Spinal cord (tissue), 9 donors: ENCODE measurements at regions not wholly inside any gene's neighbourhood (a gene's known extent, or its start where the extent isn't known, plus 50 kb on each side); places are given as distances from the start of the nearest gene placed in this dataset.

Experiments used
- DNase-seq, 6 donors: peaks; one replicate each; pipeline versions ENCODE4 v3.0.0 to v3.0.0-alpha.2; 2013 to 2015; ENCODE audit warnings: low spot score in 6 of 6, low read depth in 4 of 6
- H3K27ac ChIP-seq: one replicate; pipeline ENCODE4 v1.5.1; 2013; ENCODE audit warnings: low read depth, low read length, control low read depth
- H3K27me3 ChIP-seq: one replicate; pipeline ENCODE4 v1.6.1; 2013; ENCODE audit warnings: low read length; ENCODE audit not compliant: control insufficient read depth, insufficient read depth
- H3K36me3 ChIP-seq: one replicate; pipeline ENCODE4 v1.6.1; 2013; ENCODE audit warnings: low read length; ENCODE audit not compliant: control insufficient read depth, insufficient read depth
- H3K4me1 ChIP-seq: one replicate; pipeline ENCODE4 v1.6.1; 2013; ENCODE audit warnings: low read length; ENCODE audit not compliant: control insufficient read depth, insufficient read depth
- H3K4me3 ChIP-seq: one replicate; pipeline ENCODE4 v1.5.1; 2013; ENCODE audit warnings: low read depth, low read length, control low read depth
- H3K9me3 ChIP-seq: one replicate; pipeline ENCODE4 v1.6.1; 2013; ENCODE audit warnings: low read length; ENCODE audit not compliant: control insufficient read depth, insufficient read depth
- WGBS: methylation state at CpG from one replicate; pipeline ENCODE4 v1.1.5; 2013; ENCODE audit warnings: missing lambda C conversion rate; ENCODE audit not compliant: insufficient coverage; 5-methylcytosine and 5-hydroxymethylcytosine counted together
- donor health status: healthy.

- Histone ChIP-seq H3K27me3 (no peaks in the 10 kb centered on the region), H3K27ac (no peak overlapping the region), H3K4me3 (no peak overlapping the region), H3K36me3 (no peaks in the 10 kb centered on the region), H3K9me3 (no peaks in the 10 kb centered on the region), H3K4me1 (no peaks in the 10 kb centered on the region)
- no CpG with 5 or more reads among the region's 2 CpGs for WGBS
- DNase-seq, result no peak
Observed at GRCh38 chr9:118538959-118539358, 830.3 kb downstream of the BRINP1 start.

- no peaks in the 10 kb centered on the region for H3K27me3 ChIP-seq
- H3K4me3 ChIP-seq, result no peak overlapping the region
- H3K27ac ChIP-seq, result no peak overlapping the region
- no peak for DNase-seq
- no peaks in the 10 kb centered on the region for H3K4me1 ChIP-seq
- H3K9me3 ChIP-seq, result no peaks in the 10 kb centered on the region
- WGBS, result no CpG with 5 or more reads among the region's 1 CpG
- no peaks in the 10 kb centered on the region for H3K36me3 ChIP-seq
Observed at GRCh38 chr9:118553465-118553864, 815.8 kb downstream of the BRINP1 start.

DNA sequence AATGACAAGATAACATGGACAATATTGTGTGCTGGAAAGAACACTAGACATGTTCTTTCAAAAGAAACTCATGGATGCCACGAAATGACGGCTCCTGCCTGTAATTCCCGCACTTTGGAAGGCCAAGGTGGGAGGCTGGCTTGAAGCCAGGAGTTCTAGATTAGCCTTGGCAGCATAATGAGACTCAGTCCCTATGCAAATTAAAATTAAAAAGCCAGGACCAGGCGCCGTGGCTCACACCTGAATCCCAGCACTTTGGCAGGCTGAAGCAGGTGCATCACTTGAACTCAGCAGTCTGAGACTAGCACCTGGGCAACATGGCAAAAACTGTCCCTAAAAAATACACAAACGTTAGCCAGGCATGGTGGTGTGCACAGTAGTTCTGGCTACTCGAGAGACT lies 814.2 kb downstream of the BRINP1 start:
- no peaks in the 10 kb centered on the region for H3K27me3 ChIP-seq
- WGBS, result 80% methylated on average over 4 of the region's 7 CpGs
- H3K9me3 ChIP-seq, result no peaks in the 10 kb centered on the region
- no peak overlapping the region for H3K4me3 ChIP-seq
- no peak for DNase-seq
- no peak overlapping the region for H3K27ac ChIP-seq
- H3K4me1 ChIP-seq, result no peaks in the 10 kb centered on the region
- H3K36me3 ChIP-seq, result no peaks in the 10 kb centered on the region

- no peak overlapping the region for H3K4me3 ChIP-seq
- no peaks in the 10 kb centered on the region for H3K27me3 ChIP-seq
- no peaks in the 10 kb centered on the region for H3K9me3 ChIP-seq
- H3K4me1 ChIP-seq, result no peaks in the 10 kb centered on the region
- no peaks in the 10 kb centered on the region for H3K36me3 ChIP-seq
- no peak overlapping the region for H3K27ac ChIP-seq
- no CpG with 5 or more reads among the region's 1 CpG for WGBS
- no peak for DNase-seq
Observed at GRCh38 chr9:118558026-118558425, 811.2 kb downstream of the BRINP1 start.

DNA sequence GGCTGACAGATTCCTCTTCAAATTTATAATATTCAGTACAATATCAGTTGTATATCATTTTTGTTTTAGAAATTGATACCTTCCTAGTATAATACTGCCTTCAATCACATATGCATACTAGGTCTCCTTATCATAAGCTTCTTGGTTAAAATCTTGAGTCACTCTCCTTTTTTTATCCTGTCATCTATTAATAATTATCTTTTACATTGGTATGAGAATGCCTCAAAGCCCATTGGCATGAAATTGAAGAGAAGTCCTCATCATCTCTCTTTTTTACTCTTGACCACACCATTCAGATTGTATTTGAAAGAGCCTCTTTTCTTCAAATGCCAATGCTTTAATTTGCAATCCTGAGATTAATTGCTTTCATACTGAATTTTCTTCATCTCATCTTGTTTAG lies 810.3 kb downstream of the BRINP1 start:
- DNase-seq, result no peak
- no peaks in the 10 kb centered on the region for H3K36me3 ChIP-seq
- H3K4me3 ChIP-seq, result no peak overlapping the region
- no peak overlapping the region for H3K27ac ChIP-seq
- H3K9me3 ChIP-seq, result no peaks in the 10 kb centered on the region
- no peaks in the 10 kb centered on the region for H3K4me1 ChIP-seq
- H3K27me3 ChIP-seq, result no peaks in the 10 kb centered on the region

DNA sequence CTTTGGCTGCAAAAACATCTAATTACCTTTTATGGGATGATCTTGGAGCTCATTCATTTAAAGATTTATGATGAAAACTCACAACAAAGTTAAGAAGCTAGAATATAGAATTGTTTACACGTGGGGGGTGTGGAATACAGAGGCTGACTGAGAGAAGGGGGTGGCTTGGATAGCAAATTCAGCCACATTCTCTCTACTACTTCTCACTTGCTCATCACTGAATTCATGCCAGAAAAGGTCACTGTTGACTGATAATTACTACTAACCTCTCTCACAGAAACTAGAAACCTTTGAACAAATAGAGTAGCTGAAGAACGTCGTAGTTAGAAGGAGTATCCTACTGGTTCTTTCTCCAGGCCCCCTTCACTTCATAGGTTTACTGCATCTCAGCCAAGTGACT lies 808.2 kb downstream of the BRINP1 start:
- no peaks in the 10 kb centered on the region for H3K27me3 ChIP-seq
- WGBS, result 100% methylated on average over 2 of the region's 3 CpGs
- H3K27ac ChIP-seq, result no peak overlapping the region
- DNase-seq, result no peak
- H3K9me3 ChIP-seq, result no peaks in the 10 kb centered on the region
- no peaks in the 10 kb centered on the region for H3K4me1 ChIP-seq
- H3K36me3 ChIP-seq, result no peaks in the 10 kb centered on the region
- H3K4me3 ChIP-seq, result no peak overlapping the region

DNA sequence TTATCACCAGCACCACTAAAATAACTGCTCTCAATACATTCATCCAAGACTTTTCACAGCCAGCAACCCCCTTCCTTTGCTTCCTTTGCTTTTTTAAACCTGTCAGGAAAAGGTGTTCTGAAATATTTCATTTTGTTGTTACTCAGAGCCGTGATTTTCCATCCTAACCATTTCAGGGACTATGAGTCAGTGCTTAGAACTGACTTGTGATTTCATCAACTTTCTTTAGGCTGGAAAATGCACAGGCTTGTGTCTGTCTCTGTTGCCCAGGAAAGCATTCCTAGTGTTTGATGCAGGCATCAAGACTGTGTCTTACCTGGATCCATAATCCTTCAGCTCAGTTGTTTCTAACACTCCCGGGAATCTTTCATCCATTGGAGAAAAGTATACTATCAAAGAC lies 805.6 kb downstream of the BRINP1 start:
- no peaks in the 10 kb centered on the region for H3K9me3 ChIP-seq
- H3K36me3 ChIP-seq, result no peaks in the 10 kb centered on the region
- 67% methylated on average over 1 of the region's 2 CpGs for WGBS
- no peak for DNase-seq
- H3K27me3 ChIP-seq, result no peaks in the 10 kb centered on the region
- no peaks in the 10 kb centered on the region for H3K4me1 ChIP-seq
- no peak overlapping the region for H3K4me3 ChIP-seq
- no peak overlapping the region for H3K27ac ChIP-seq

GRCh38 chr9:118567861-118568260 lies 801.4 kb downstream of the BRINP1 start:
- WGBS, result no CpG with 5 or more reads among the region's 2 CpGs
- no peak for DNase-seq
- no peaks in the 10 kb centered on the region for H3K4me1 ChIP-seq

GRCh38 chr9:118568704-118569103 lies 800.5 kb downstream of the BRINP1 start:
- no peaks in the 10 kb centered on the region for H3K36me3 ChIP-seq
- WGBS, result 79% methylated on average over 3 of the region's 3 CpGs
- no peaks in the 10 kb centered on the region for H3K4me1 ChIP-seq
- DNase-seq, result no peak
- no peak overlapping the region for H3K27ac ChIP-seq
- no peaks in the 10 kb centered on the region for H3K9me3 ChIP-seq
- no peaks in the 10 kb centered on the region for H3K27me3 ChIP-seq
- H3K4me3 ChIP-seq, result no peak overlapping the region

More at GRCh38 chr9:118567861-118568260, 801.4 kb downstream of the BRINP1 start:
- H3K27ac ChIP-seq, result no peak overlapping the region
- no peaks in the 10 kb centered on the region for H3K27me3 ChIP-seq
- H3K9me3 ChIP-seq, result no peaks in the 10 kb centered on the region
- no peak overlapping the region for H3K4me3 ChIP-seq
- H3K36me3 ChIP-seq, result no peaks in the 10 kb centered on the region

- Histone ChIP-seq H3K4me3 (no peak overlapping the region), H3K4me1 (no peaks in the 10 kb centered on the region), H3K27ac (no peak overlapping the region), H3K36me3 (no peaks in the 10 kb centered on the region), H3K9me3 (no peaks in the 10 kb centered on the region), H3K27me3 (no peaks in the 10 kb centered on the region)
- no peak for DNase-seq
- no CpG with 5 or more reads among the region's 3 CpGs for WGBS
Observed at GRCh38 chr9:118569148-118569547, 800.1 kb downstream of the BRINP1 start.
